ENCODE measurements at regions not wholly inside any gene's neighbourhood (a gene's known extent, or its start where the extent isn't known, plus 50 kb on each side); places are given as distances from the start of the nearest gene placed in this dataset.

DNA sequence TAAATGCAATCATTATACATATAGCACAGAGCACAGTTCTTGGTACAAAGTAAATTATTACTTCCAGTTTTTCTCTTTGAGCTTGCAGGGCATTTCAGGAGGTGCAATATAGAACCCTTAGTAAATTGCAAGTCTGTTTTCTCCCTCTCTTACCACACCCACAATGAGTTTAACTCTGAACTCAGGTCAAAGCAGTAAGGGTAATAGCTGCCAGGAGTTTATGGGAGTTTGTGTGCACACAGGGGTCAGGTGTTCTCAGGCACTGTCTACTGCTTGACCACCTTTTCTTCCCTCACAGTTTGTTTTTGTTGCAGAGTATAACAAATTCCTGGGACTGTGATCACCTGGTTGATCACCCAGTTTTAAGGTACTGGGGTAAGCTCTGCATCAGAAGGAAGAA is 478.5 kb upstream of the TENM4 start:
- Histone ChIP-seq H3K79me2 (ENCODE audit: insufficient read depth, low read length) (no peaks in the 10 kb centered on the region), H4K91ac (ENCODE audit: insufficient read length, low read depth, low read length) (no peak overlapping the region), H2BK5ac (ENCODE audit: insufficient read length, low read length) (no peak overlapping the region), H3K4me2 (ENCODE audit: insufficient read depth, insufficient read length, low read length) (no peak overlapping the region), H3K27ac (ENCODE audit: insufficient read length, low read depth, low read length) (no peak overlapping the region), H3K4ac (ENCODE audit: low read depth, low read length) (no peak overlapping the region), H4K8ac (replicated peaks; ENCODE audit: insufficient read length, low read depth, low read length) (no peak overlapping the region), H2BK12ac (ENCODE audit: insufficient read length, low read depth, low read length) (no peak overlapping the region), H2AK5ac (ENCODE audit: insufficient read length, low read length) (no peak overlapping the region), H3K27me3 (ENCODE audit: insufficient read depth, low read length) (no peaks in the 10 kb centered on the region), H3K4me1 (ENCODE audit: insufficient read depth, low read length) (no peaks in the 10 kb centered on the region), H2BK15ac (ENCODE audit: low read depth, low read length) (no peak overlapping the region), H3T11ph (ENCODE audit: low read length) (no peak overlapping the region), H3K9ac (ENCODE audit: extremely low read depth, insufficient read length, low read length) (no peak overlapping the region), H3K56ac (ENCODE audit: insufficient read length, low read depth, low read length) (no peak overlapping the region), H4K20me1 (ENCODE audit: control insufficient read depth, insufficient read depth, insufficient read length) (no peaks in the 10 kb centered on the region), H3K9me3 (ENCODE audit: control insufficient read depth, low read depth, low read length) (no peaks in the 10 kb centered on the region), H3K18ac (ENCODE audit: insufficient read length, low read depth, low read length) (no peak overlapping the region), H3K23ac (ENCODE audit: insufficient read length, low read depth, low read length) (no peak overlapping the region), H2BK120ac (ENCODE audit: low read depth, low read length, poor library complexity, severe bottlenecking) (no peak overlapping the region), H2BK20ac (ENCODE audit: low read depth, low read length, poor library complexity, severe bottlenecking) (no peak overlapping the region), H3K14ac (ENCODE audit: insufficient read depth, low read length) (no peak overlapping the region), H4K5ac (ENCODE audit: insufficient read length, low read depth, low read length) (no peak overlapping the region), H3K23me2 (ENCODE audit: insufficient read length, low read depth, low read length, poor library complexity, severe bottlenecking) (no peaks in the 10 kb centered on the region), H2AFZ (ENCODE audit: low read length) (no peak overlapping the region), H3K79me1 (ENCODE audit: insufficient read depth, low read depth, low read length, poor library complexity, severe bottlenecking) (no peaks in the 10 kb centered on the region)
- Mint-ChIP-seq H3K4me3 (no peak overlapping the region), H3K9me3 (no peaks in the 10 kb centered on the region), H3K4me1 (peaks cover 0 to 7% of the 10 kb centered on the region in 2 experiments; a peak in 1 of 4 replicates), H3K36me3 (ENCODE audit: insufficient read depth in 1 of 3, low read depth in 3 of 3) (no peaks in the 10 kb centered on the region), H3K27ac (no peak overlapping the region), H3K27me3 (ENCODE audit: low read depth) (no peaks in the 10 kb centered on the region)
- no peak for DNase-seq
- TF ChIP-seq, protein P1, sequence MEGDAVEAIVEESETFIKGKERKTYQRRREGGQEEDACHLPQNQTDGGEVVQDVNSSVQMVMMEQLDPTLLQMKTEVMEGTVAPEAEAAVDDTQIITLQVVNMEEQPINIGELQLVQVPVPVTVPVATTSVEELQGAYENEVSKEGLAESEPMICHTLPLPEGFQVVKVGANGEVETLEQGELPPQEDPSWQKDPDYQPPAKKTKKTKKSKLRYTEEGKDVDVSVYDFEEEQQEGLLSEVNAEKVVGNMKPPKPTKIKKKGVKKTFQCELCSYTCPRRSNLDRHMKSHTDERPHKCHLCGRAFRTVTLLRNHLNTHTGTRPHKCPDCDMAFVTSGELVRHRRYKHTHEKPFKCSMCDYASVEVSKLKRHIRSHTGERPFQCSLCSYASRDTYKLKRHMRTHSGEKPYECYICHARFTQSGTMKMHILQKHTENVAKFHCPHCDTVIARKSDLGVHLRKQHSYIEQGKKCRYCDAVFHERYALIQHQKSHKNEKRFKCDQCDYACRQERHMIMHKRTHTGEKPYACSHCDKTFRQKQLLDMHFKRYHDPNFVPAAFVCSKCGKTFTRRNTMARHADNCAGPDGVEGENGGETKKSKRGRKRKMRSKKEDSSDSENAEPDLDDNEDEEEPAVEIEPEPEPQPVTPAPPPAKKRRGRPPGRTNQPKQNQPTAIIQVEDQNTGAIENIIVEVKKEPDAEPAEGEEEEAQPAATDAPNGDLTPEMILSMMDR (conservative IDR thresholded peaks at IDR 0.05), result no peak

Measured in H9 (cell line).